ENCODE measurements at regions not wholly inside any gene's neighbourhood (a gene's known extent, or its start where the extent isn't known, plus 50 kb on each side); places are given as distances from the start of the nearest gene placed in this dataset.

- TF ChIP-seq, protein P1, sequence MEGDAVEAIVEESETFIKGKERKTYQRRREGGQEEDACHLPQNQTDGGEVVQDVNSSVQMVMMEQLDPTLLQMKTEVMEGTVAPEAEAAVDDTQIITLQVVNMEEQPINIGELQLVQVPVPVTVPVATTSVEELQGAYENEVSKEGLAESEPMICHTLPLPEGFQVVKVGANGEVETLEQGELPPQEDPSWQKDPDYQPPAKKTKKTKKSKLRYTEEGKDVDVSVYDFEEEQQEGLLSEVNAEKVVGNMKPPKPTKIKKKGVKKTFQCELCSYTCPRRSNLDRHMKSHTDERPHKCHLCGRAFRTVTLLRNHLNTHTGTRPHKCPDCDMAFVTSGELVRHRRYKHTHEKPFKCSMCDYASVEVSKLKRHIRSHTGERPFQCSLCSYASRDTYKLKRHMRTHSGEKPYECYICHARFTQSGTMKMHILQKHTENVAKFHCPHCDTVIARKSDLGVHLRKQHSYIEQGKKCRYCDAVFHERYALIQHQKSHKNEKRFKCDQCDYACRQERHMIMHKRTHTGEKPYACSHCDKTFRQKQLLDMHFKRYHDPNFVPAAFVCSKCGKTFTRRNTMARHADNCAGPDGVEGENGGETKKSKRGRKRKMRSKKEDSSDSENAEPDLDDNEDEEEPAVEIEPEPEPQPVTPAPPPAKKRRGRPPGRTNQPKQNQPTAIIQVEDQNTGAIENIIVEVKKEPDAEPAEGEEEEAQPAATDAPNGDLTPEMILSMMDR (IDR thresholded peaks at IDR 0.05; ENCODE audit: low read depth, low read length, missing control alignments), result no peak
- DNase-seq, result no peak
- no peak overlapping the region for H3K27ac ChIP-seq
- no peak overlapping the region for H3K4me3 ChIP-seq (ENCODE audit: low read depth, low read length)
- no peaks in the 10 kb centered on the region for H3K36me3 ChIP-seq (replicated peaks)
- in situ Hi-C loops (cut with HindIII; ENCODE audit: low pct_ligation_motif_present, low sequenced_read_pairs), result no loop called here
- no peaks in the 10 kb centered on the region for H3K27me3 ChIP-seq (replicated peaks)
Measured at GRCh38 chr6:39999006-39999867, 65.0 kb upstream of the MOCS1 start.

DNA sequence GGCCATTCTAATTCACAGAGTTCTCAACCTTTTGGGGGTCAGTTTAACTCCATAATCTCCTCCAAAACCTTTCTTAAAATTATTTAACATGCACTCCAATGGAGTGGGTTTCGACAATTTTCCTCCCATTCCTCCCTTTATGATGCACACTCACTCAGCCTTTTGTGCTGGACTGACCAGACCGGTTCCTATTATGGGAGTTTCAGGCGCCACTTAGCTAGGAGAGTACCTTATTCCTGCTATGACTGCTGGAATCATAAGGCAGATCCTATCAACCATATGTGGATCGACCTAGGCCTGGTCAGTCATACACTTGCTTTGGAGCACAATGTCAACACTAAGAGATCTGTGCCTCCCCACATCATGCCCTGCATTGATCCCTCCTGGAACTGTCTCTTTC lies 63.9 kb upstream of the MOCS1 start:
- in situ Hi-C loops (cut with HindIII; ENCODE audit: low pct_ligation_motif_present, low sequenced_read_pairs), result no loop called here
- TF ChIP-seq, protein P1 (IDR thresholded peaks at IDR 0.05; ENCODE audit: low read depth, low read length, missing control alignments), result no peak
- H3K27me3 ChIP-seq (replicated peaks), result no peaks in the 10 kb centered on the region
- no peaks in the 10 kb centered on the region for H3K36me3 ChIP-seq (replicated peaks)
- H3K4me3 ChIP-seq (ENCODE audit: low read depth, low read length), result no peak overlapping the region
- no peak overlapping the region for H3K27ac ChIP-seq
- no peak for DNase-seq

GRCh38 chr6:39997101-39997635 lies 62.9 kb upstream of the MOCS1 start:
- in situ Hi-C loops (cut with HindIII; ENCODE audit: low pct_ligation_motif_present, low sequenced_read_pairs), result no loop called here
- Histone ChIP-seq H3K36me3 (replicated peaks) (no peaks in the 10 kb centered on the region), H3K27me3 (replicated peaks) (no peaks in the 10 kb centered on the region), H3K4me3 (ENCODE audit: low read depth, low read length) (no peak overlapping the region), H3K27ac (no peak overlapping the region)
- DNase-seq, result no peak
- TF ChIP-seq, protein P1 (IDR thresholded peaks at IDR 0.05; ENCODE audit: low read depth, low read length, missing control alignments), result no peak

DNA sequence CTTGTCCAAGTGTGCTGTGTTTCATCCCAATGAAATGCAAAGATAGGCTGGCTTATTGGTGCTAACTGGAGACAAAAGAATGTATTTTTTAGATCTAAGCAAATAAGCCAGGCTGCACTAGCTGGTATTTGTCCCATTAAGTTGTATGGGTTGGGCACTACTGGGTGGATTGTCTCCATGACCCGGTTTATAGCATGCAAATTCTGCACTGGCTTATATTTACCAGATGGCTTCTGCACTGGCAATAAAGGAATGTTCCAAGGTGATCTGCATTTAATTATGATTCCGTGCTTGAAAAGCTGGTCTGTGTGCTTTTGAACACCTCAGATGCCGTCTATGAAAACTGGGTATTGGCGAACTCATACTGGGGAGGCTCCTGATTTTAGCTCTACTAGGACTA lies 61.4 kb upstream of the MOCS1 start:
- H3K27me3 ChIP-seq (replicated peaks), result no peaks in the 10 kb centered on the region

GRCh38 chr6:39992861-39993622 lies 58.8 kb upstream of the MOCS1 start:
- H3K27me3 ChIP-seq (replicated peaks), result no peaks in the 10 kb centered on the region
- H3K4me3 ChIP-seq (ENCODE audit: low read depth, low read length), result no peak overlapping the region
- TF ChIP-seq, protein P1 (IDR thresholded peaks at IDR 0.05; ENCODE audit: low read depth, low read length, missing control alignments), result no peak
- no peaks in the 10 kb centered on the region for H3K36me3 ChIP-seq (replicated peaks)
- H3K27ac ChIP-seq, result no peak overlapping the region
- DNase-seq, result no peak
- in situ Hi-C loops (cut with HindIII; ENCODE audit: low pct_ligation_motif_present, low sequenced_read_pairs), result no loop called here

More for the DNA sequence above, 61.4 kb upstream of the MOCS1 start:
- TF ChIP-seq, protein P1 (IDR thresholded peaks at IDR 0.05; ENCODE audit: low read depth, low read length, missing control alignments), result no peak
- in situ Hi-C loops (cut with HindIII; ENCODE audit: low pct_ligation_motif_present, low sequenced_read_pairs), result no loop called here
- Histone ChIP-seq H3K27ac (no peak overlapping the region), H3K4me3 (ENCODE audit: low read depth, low read length) (no peak overlapping the region), H3K36me3 (replicated peaks) (no peaks in the 10 kb centered on the region)
- no peak for DNase-seq

Measured in brain microvascular endothelial cell (primary cell).